Fibroblast of villous mesenchyme (primary cell): ENCODE measurements at regions not wholly inside any gene's neighbourhood (a gene's known extent, or its start where the extent isn't known, plus 50 kb on each side); places are given as distances from the start of the nearest gene placed in this dataset.
A peak's percentile ranks its signal among the peaks of the same experiment; 100 is the strongest.

Experiments used
- DNase-seq: peaks from one replicate; pipeline ENCODE4 v3.0.0-alpha.2; 2010; ENCODE audit warnings: low read depth
- H3K4me3 ChIP-seq: 2 replicates; pipeline ENCODE4 v1.5.1; 2011; ENCODE audit warnings: low read depth, mild to moderate bottlenecking, low read length
- TF ChIP-seq, protein P1 (sequence below): IDR thresholded peaks from 2 replicates; pipeline ENCODE4 v1.5.1; 2012; ENCODE audit warnings: low read depth, mild to moderate bottlenecking, low read length; ENCODE audit not compliant: insufficient read depth

DNA sequence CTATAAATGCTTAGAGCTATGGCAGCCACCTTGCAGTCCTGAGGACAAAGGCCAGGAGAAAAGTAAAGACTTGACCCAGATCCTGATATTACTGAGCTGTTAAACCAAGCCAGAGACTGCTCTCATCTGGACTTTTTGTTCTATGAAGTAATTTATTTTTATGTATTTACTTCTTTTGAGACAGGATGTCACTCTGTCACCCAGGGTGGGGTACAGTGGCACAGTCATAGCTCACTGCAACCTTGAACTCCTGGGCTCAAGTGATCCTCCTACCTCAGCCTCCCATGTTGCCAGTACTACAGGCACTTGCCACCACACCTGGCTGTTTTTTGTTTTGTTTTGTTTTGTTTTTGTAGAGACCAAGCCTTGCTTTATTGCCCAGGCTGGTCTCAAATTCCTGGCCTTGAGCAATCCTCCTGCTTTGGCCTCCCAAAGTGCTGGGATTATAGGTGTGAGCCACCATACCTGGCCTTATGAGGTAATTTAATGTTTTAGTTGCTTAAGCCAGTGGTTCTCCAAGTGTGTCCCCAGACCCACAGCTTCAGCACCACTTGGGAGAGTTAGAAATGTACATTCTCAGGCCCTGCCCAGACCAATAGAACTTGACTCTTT, 112.1 kb downstream of the COPRS start:
- no peak for DNase-seq
- TF ChIP-seq, protein P1, sequence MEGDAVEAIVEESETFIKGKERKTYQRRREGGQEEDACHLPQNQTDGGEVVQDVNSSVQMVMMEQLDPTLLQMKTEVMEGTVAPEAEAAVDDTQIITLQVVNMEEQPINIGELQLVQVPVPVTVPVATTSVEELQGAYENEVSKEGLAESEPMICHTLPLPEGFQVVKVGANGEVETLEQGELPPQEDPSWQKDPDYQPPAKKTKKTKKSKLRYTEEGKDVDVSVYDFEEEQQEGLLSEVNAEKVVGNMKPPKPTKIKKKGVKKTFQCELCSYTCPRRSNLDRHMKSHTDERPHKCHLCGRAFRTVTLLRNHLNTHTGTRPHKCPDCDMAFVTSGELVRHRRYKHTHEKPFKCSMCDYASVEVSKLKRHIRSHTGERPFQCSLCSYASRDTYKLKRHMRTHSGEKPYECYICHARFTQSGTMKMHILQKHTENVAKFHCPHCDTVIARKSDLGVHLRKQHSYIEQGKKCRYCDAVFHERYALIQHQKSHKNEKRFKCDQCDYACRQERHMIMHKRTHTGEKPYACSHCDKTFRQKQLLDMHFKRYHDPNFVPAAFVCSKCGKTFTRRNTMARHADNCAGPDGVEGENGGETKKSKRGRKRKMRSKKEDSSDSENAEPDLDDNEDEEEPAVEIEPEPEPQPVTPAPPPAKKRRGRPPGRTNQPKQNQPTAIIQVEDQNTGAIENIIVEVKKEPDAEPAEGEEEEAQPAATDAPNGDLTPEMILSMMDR, result no peak
- H3K4me3 ChIP-seq, result no peak overlapping the region

DNA sequence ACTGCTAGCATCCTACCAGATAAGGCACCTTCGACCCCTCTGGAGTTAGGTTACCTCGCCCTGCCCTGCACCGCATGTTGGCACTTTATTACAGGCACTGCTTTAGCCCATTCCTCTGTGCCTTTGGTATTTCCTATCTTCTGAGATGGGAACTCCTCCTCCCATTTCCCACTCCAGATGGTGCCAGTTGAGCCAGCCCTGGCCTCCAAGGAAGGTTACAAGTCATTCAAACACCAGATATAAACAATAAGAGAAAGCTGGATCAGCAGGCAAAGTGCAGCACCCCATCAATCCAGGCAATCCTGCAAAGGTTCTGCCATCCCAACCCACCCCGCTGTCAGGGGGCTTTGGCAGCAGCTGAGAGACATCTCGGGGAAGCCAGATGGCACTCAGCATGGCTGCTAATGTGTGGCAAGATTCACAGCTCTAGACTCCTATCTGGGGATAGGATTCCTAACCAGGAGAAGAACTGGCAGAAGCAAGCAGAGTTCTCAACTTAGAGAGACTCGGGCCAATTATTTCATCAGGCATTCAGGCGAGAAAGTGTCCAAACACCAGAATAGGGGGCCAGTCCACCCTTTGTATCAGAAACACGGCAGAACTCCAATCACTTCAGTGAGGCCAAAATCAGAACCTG, 113.0 kb downstream of the COPRS start:
- TF ChIP-seq, protein P1, result no peak
- H3K4me3 ChIP-seq, result no peak overlapping the region
- DNase-seq, result no peak

DNA sequence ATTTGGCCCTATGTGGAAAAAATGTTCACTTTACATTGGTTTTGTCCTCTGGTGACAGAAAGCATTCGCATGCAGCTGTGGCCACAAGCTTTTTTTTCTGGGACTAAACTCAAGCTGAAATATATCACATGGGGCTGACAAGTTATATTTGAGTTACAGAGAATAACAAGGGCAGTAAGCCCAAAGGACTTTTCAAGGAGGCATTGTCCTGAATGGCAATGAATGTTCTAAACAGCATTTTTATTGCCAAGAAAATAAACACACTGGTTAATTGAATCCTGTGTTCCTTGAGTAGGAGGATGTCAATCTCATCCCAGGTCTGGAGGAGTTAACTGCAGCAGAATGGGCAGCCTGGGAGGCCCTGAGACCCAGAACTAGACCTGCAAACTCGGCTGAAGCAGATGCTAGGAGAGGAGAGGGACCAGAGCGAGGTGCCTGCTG, 114.5 kb downstream of the COPRS start:
- DNase-seq, result no peak
- no peak overlapping the region for H3K4me3 ChIP-seq
- TF ChIP-seq, protein P1, result no peak

DNA sequence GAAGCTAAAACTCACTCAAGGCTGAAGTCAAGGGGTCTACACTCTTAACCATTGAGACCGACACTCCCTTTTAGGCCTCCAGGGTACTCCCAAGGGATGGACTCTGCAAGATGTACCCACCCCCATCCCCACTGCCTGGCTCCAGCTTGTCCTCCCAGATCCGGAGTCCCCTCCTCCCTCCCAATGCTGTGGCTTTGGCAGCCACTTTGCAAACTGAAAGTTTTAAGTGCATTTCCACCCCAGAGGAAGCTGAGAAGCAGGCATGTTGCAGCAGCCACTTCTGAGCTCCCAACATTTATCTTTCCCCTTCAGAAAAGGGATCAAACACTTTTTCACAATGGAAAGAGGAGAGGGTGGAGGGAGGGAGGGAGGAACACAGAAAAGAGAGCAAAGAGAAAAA, 115.2 kb downstream of the COPRS start:
- H3K4me3 ChIP-seq, result no peak overlapping the region
- peak; percentile 38 for DNase-seq
- TF ChIP-seq, protein P1, result no peak

DNA sequence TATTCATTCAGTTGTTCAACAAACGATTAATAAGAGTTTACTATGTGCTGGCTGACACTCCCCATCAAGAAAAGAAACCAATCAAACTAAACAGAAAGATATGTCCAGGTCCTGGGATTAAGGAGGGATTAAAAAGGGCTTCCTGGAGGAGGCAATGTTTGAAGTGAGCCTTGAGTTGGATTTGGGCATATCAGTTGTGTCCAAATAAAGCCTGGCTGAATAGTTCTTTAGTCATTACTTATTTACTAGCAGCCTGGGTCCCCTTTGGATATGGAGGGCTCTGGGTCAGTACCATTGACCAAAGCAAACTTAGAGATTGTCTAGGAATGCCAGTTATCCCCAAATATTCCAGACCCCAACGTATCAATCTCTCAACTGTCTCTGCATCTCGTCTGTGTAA, 117.7 kb downstream of the COPRS start:
- no peak overlapping the region for H3K4me3 ChIP-seq
- peak; percentile 68 for DNase-seq
- TF ChIP-seq, protein P1, result no peak

DNA sequence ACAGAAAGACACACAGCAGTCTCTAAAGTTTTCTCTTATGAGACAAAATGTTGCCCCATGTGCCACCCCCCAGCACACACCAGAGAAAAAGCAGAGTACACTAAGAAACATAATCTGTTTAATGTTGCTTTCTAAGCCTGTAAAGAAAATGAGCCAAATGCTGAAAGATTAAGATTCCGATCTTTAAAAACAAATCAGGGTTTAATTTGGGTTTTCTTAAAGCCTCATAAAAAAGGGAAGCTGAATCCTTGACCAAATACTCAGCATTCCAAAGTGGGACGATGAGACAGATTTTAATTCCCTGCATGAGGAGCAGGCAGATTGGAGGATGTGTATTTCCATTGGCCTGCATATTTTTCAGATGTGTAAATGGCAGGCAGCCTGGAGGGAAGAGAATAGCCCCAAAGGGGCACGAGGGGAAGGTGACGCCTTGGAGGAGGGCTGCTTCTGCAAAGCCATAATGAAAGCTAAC, 118.4 kb downstream of the COPRS start:
- TF ChIP-seq, protein P1, result no peak

More for the DNA sequence above, 118.4 kb downstream of the COPRS start:
- no peak overlapping the region for H3K4me3 ChIP-seq
- DNase-seq, result peak; percentile 93
